ENCODE measurements at regions not wholly inside any gene's neighbourhood (a gene's known extent, or its start where the extent isn't known, plus 50 kb on each side); places are given as distances from the start of the nearest gene placed in this dataset.

GRCh38 chr4:58219179-58219578, 1109.0 kb upstream of the IGFBP7 start:
- TF ChIP-seq POLR2AphosphoS5 (IDR thresholded peaks at IDR 0.05; ENCODE audit: low read depth, low read length) (no peak), HMGXB4 (CRISPR knock-in tag; IDR thresholded peaks at IDR 0.05; ENCODE audit: borderline replicate concordance in 1 of 2, low read depth in 1 of 2) (no peak), SMARCC2 (IDR thresholded peaks at IDR 0.05) (no peak), JUN (CRISPR knock-in tag; IDR thresholded peaks at IDR 0.05) (no peak), ZNF281 (CRISPR knock-in tag; IDR thresholded peaks at IDR 0.05; ENCODE audit: borderline replicate concordance) (no peak), SP1 (IDR thresholded peaks at IDR 0.05) (no peak), SP1 (CRISPR knock-in tag; IDR thresholded peaks at IDR 0.05) (no peak), GTF2F1 (IDR thresholded peaks at IDR 0.05; ENCODE audit: low read length) (no peak)

Measured in HepG2 (cell line).